GM19328 (cell line): ENCODE measurements at regions not wholly inside any gene's neighbourhood (a gene's known extent, or its start where the extent isn't known, plus 50 kb on each side); places are given as distances from the start of the nearest gene placed in this dataset.
"Not testable (repeated sequence)": the region's sequence is repeated elsewhere in the genome, so short reads cannot be mapped to it uniquely, and the experiment has no call there.

ENCODE experiments used
- ATAC-seq: cut with Tn5 transposase; IDR thresholded peaks from one replicate; pipeline ENCODE4 v1.9.1; 2021; ENCODE audit warnings: mild to moderate bottlenecking, moderate library complexity; ENCODE audit not compliant: unreplicated experiment

GRCh38 chr2:235105821-235106359, 154.1 kb downstream of the SH3BP4 start:
- no peak for ATAC-seq

GRCh38 chr2:235106874-235107639, 155.2 kb downstream of the SH3BP4 start:
- ATAC-seq, result no peak

GRCh38 chr2:235107640-235107951, 155.8 kb downstream of the SH3BP4 start:
- ATAC-seq, result no peak

- not testable (repeated sequence) for ATAC-seq
Measured at GRCh38 chr2:235109561-235109960, 157.7 kb downstream of the SH3BP4 start.

GRCh38 chr2:235112365-235112764, 160.5 kb downstream of the SH3BP4 start:
- ATAC-seq, result no peak

- ATAC-seq, result no peak
Measured at GRCh38 chr2:235113854-235114253, 162.0 kb downstream of the SH3BP4 start.

GRCh38 chr2:235114286-235114685, 162.5 kb downstream of the SH3BP4 start:
- no peak for ATAC-seq

- ATAC-seq, result no peak
Measured at GRCh38 chr2:235115521-235115920, 163.7 kb downstream of the SH3BP4 start.

GRCh38 chr2:235116885-235117492, 165.2 kb downstream of the SH3BP4 start:
- ATAC-seq, result no peak

- no peak for ATAC-seq
Measured at GRCh38 chr2:235126768-235127167, 175.0 kb downstream of the SH3BP4 start.

- no peak for ATAC-seq
Measured at GRCh38 chr2:235127931-235128330, 176.1 kb downstream of the SH3BP4 start.

GRCh38 chr2:235129850-235130249, 178.0 kb downstream of the SH3BP4 start:
- no peak for ATAC-seq

- ATAC-seq, result no peak
Measured at GRCh38 chr2:235131334-235132305, 179.8 kb downstream of the SH3BP4 start.

GRCh38 chr2:235132651-235133050, 180.8 kb downstream of the SH3BP4 start:
- ATAC-seq, result no peak

GRCh38 chr2:235133837-235134236, 182.0 kb downstream of the SH3BP4 start:
- ATAC-seq, result no peak

GRCh38 chr2:235134420-235134819, 182.6 kb downstream of the SH3BP4 start:
- ATAC-seq, result no peak

GRCh38 chr2:235135195-235135965, 183.6 kb downstream of the SH3BP4 start:
- ATAC-seq, result no peak

- ATAC-seq, result no peak
Measured at GRCh38 chr2:235135990-235136561, 184.3 kb downstream of the SH3BP4 start.

- no peak for ATAC-seq
Measured at GRCh38 chr2:235138339-235138738, 186.5 kb downstream of the SH3BP4 start.
